GM23338 (cell line): ENCODE measurements at regions not wholly inside any gene's neighbourhood (a gene's known extent, or its start where the extent isn't known, plus 50 kb on each side); places are given as distances from the start of the nearest gene placed in this dataset.
A peak's percentile ranks its signal among the peaks of the same experiment; 100 is the strongest.

Experiments
- ATAC-seq: fragments of 200-7000 bp; cut with Tn5 transposase; 3 replicates; pipeline ENCODE4 v1.9.1; 2020
- DNase-seq: peaks from one replicate; pipeline ENCODE4 v3.0.0-alpha.2; 2015; ENCODE audit warnings: low spot score
- H2AFZ ChIP-seq: fragments of 200-600 bp; sonication (generic); 2 replicates; pipeline ENCODE4 v1.8.0; 2016; ENCODE audit warnings: antibody characterized with exemption, mild to moderate bottlenecking, moderate library complexity
- H3F3A ChIP-seq: fragments of 200-600 bp; sonication (generic); replicated peaks from 2 replicates; pipeline ENCODE4 v1.8.0; 2017; ENCODE audit warnings: antibody characterized with exemption, mixed run types, low read depth
- H3K27ac ChIP-seq: fragments of 200-600 bp; sonication (generic); 2 replicates; pipeline ENCODE4 v1.6.1; 2016; ENCODE audit warnings: low read depth
- H3K27me3 ChIP-seq: fragments of 200-600 bp; sonication (generic); 2 replicates; pipeline ENCODE4 v1.8.0; 2016; ENCODE audit warnings: mild to moderate bottlenecking, mixed run types, moderate library complexity; ENCODE audit not compliant: insufficient read depth
- H3K36me3 ChIP-seq: fragments of 200-600 bp; sonication (generic); 2 replicates; pipeline ENCODE4 v1.8.0; 2016; ENCODE audit warnings: mild to moderate bottlenecking; ENCODE audit not compliant: insufficient read depth
- H3K4me1 ChIP-seq: fragments of 200-600 bp; sonication (generic); 2 replicates; pipeline ENCODE4 v1.8.0; 2016; ENCODE audit warnings: mild to moderate bottlenecking, moderate library complexity; ENCODE audit not compliant: insufficient read depth
- H3K4me2 ChIP-seq: fragments of 200-600 bp; sonication (generic); 2 replicates; pipeline ENCODE4 v1.7.1; 2017; ENCODE audit warnings: mixed run types
- H3K4me3 ChIP-seq: fragments of 200-600 bp; sonication (generic); 2 replicates; pipeline ENCODE4 v1.6.1; 2016; ENCODE audit warnings: mixed run types
- H3K79me2 ChIP-seq: fragments of 200-600 bp; sonication (generic); replicated peaks from 2 replicates; pipeline ENCODE4 v1.8.0; 2017; ENCODE audit warnings: mild to moderate bottlenecking; ENCODE audit not compliant: insufficient read depth
- H3K9me2 ChIP-seq: fragments of 200-600 bp; sonication (generic); 2 replicates; pipeline ENCODE4 v1.8.0; 2017; ENCODE audit not compliant: insufficient read depth
- H4K20me1 ChIP-seq: fragments of 200-600 bp; sonication (generic); replicated peaks from 2 replicates; pipeline ENCODE4 v1.8.0; 2017; ENCODE audit warnings: mild to moderate bottlenecking; ENCODE audit not compliant: insufficient read depth
- H3K27ac Mint-ChIP-seq: 2 replicates; pipeline ENCODE4 v1.8.0; 2020; ENCODE audit warnings: inconsistent platforms, mild to moderate bottlenecking, moderate library complexity, mixed read lengths
- H3K27me3 Mint-ChIP-seq: 3 replicates; pipeline ENCODE4 v1.8.0; 2022; ENCODE audit warnings: low read depth, mild to moderate bottlenecking, moderate library complexity, mixed read lengths, inconsistent platforms; ENCODE audit not compliant: insufficient read depth, poor library complexity
- H3K36me3 Mint-ChIP-seq: 3 replicates; pipeline ENCODE4 v1.8.0; 2021; ENCODE audit warnings: low read depth, mild to moderate bottlenecking, inconsistent platforms, moderate library complexity, mixed read lengths
- H3K4me1 Mint-ChIP-seq: 3 replicates; pipeline ENCODE4 v1.8.0; 2020; ENCODE audit warnings: mild to moderate bottlenecking, inconsistent platforms, mixed read lengths
- H3K4me3 Mint-ChIP-seq: 3 replicates; pipeline ENCODE4 v1.8.0; 2021; ENCODE audit warnings: moderate library complexity, mild to moderate bottlenecking, inconsistent platforms, mixed read lengths
- H3K9me3 Mint-ChIP-seq: 3 replicates; pipeline ENCODE4 v1.8.0; 2020; ENCODE audit warnings: moderate library complexity, mild to moderate bottlenecking, inconsistent platforms, mixed read lengths
- CREB1 ChIP-seq: fragments of 250-450 bp; sonication (Bioruptor Pico); IDR thresholded peaks from 2 replicates; pipeline ENCODE4 v1.5.0; 2020; ENCODE audit warnings: low read depth, mild to moderate bottlenecking, moderate library complexity
- CTCF ChIP-seq, 2 experiments: fragments of 200-600 bp in 1 of 2; sonication (generic) in 1 of 2; conservative IDR thresholded peaks; 2 replicates each; pipeline versions ENCODE4 v1.5.1 to v1.6.1; 2016 to 2017; ENCODE audit warnings: antibody characterized with exemption in 2 of 2, low read depth in 2 of 2, mild to moderate bottlenecking in 2 of 2, moderate library complexity in 1 of 2
- ETS1 ChIP-seq: IDR thresholded peaks from 2 replicates; pipeline ENCODE4 v1.6.1; 2016; ENCODE audit warnings: antibody characterized with exemption
- EZH2phosphoT487 ChIP-seq: fragments of 200-600 bp; sonication (generic); IDR thresholded peaks from one replicate; pipeline ENCODE4 v1.8.1; 2018; ENCODE audit warnings: antibody characterized with exemption; ENCODE audit not compliant: unreplicated experiment
- NANOG ChIP-seq: IDR thresholded peaks from 2 replicates; pipeline ENCODE4 v1.6.1; 2016; ENCODE audit warnings: antibody characterized with exemption, borderline replicate concordance
- REST ChIP-seq: IDR thresholded peaks from one replicate; pipeline ENCODE4 v1.6.1; 2018; ENCODE audit warnings: antibody characterized with exemption; ENCODE audit not compliant: unreplicated experiment
- ZNF114 ChIP-seq: fragments of 250-450 bp; sonication (Bioruptor Pico); IDR thresholded peaks from 2 replicates; pipeline ENCODE4 v1.5.0; 2020; ENCODE audit warnings: mild to moderate bottlenecking, moderate library complexity
- ZNF331 ChIP-seq: fragments of 250-450 bp; sonication (Bioruptor Pico); IDR thresholded peaks from 2 replicates; pipeline ENCODE4 v1.5.0; 2020; ENCODE audit warnings: low read depth, mild to moderate bottlenecking, moderate library complexity
- ZNF462 ChIP-seq: fragments of 250-450 bp; sonication (Bioruptor Pico); IDR thresholded peaks from 2 replicates; pipeline ENCODE4 v1.5.0; 2020; ENCODE audit warnings: mild to moderate bottlenecking, moderate library complexity

- Histone ChIP-seq H3K4me2 (0 out of 2 replicates have a peak overlapping the region, but pooled peaks have one; percentile 8), H3K27ac (peak overlapping the region; percentile 89), H3K79me2 (no peaks in the 10 kb centered on the region), H3K4me1 (peaks cover 18% of the 10 kb centered on the region), H3K4me3 (no peak overlapping the region), H3F3A (no peaks in the 10 kb centered on the region), H3K27me3 (no peaks in the 10 kb centered on the region), H4K20me1 (no peaks in the 10 kb centered on the region), H3K9me2 (peaks cover 9% of the 10 kb centered on the region), H2AFZ (no peak overlapping the region), H3K36me3 (no peaks in the 10 kb centered on the region)
- peaks cover 8% of the 10 kb centered on the region for H3K9me3 Mint-ChIP-seq
- peaks cover 4% of the 10 kb centered on the region for H3K36me3 Mint-ChIP-seq
- H3K27me3 Mint-ChIP-seq = peaks cover 3% of the 10 kb centered on the region
- no peak for TF ChIP-seq ZNF114 (CRISPR knock-in tag)
- no peak for TF ChIP-seq REST
- no peak for TF ChIP-seq CTCF (conservative IDR thresholded peaks at IDR 0.05; ENCODE audit: low read depth in 2 of 2)
- TF ChIP-seq ZNF331 (CRISPR knock-in tag) = no peak
- no peak for TF ChIP-seq EZH2phosphoT487
- no peak for TF ChIP-seq NANOG
- no peak for TF ChIP-seq CREB1 (CRISPR knock-in tag)
- no peak for TF ChIP-seq ETS1
- H3K4me3 Mint-ChIP-seq = no peak overlapping the region
- no peak for ATAC-seq
- peaks cover 14% of the 10 kb centered on the region for H3K4me1 Mint-ChIP-seq
- DNase-seq = no peak
- H3K27ac Mint-ChIP-seq = no peak overlapping the region
These were observed 129.8 kb upstream of the PPFIA2 start for GRCh38 chr12:81888961-81889360.

- H3K36me3 Mint-ChIP-seq = peaks cover 4% of the 10 kb centered on the region
- no peaks in the 10 kb centered on the region for H3K27me3 ChIP-seq
- DNase-seq (peak; percentile 30), ATAC-seq (no peak; the same call in 2 of the 3 replicates)
- H3K9me2 ChIP-seq = peaks cover 9% of the 10 kb centered on the region
- no peak overlapping the region for H3K4me3 Mint-ChIP-seq
- H3K27ac Mint-ChIP-seq = no peak overlapping the region
- no peaks in the 10 kb centered on the region for H4K20me1 ChIP-seq
- TF ChIP-seq ZNF462 (CRISPR knock-in tag) (no peak), NANOG (0 out of 2 replicates have a peak, but pooled peaks have one; percentile 16)
- peak overlapping the region; percentile 89 for H3K27ac ChIP-seq
- H3K4me2 ChIP-seq = 0 out of 2 replicates have a peak overlapping the region, but pooled peaks have one; percentile 8
- H3K79me2 ChIP-seq = no peaks in the 10 kb centered on the region
- peaks cover 14% of the 10 kb centered on the region for H3K4me1 Mint-ChIP-seq
- H3K27me3 Mint-ChIP-seq = peaks cover 3% of the 10 kb centered on the region
- H3F3A ChIP-seq = no peaks in the 10 kb centered on the region
- peaks cover 18% of the 10 kb centered on the region for H3K4me1 ChIP-seq
- no peaks in the 10 kb centered on the region for H3K36me3 ChIP-seq
- no peak overlapping the region for H3K4me3 ChIP-seq
- H3K9me3 Mint-ChIP-seq = peaks cover 8% of the 10 kb centered on the region
- no peak overlapping the region for H2AFZ ChIP-seq
These were observed 129.1 kb upstream of the PPFIA2 start for GRCh38 chr12:81888106-81888740.
